GM12875 (cell line): ENCODE measurements at regions not wholly inside any gene's neighbourhood (a gene's known extent, or its start where the extent isn't known, plus 50 kb on each side); places are given as distances from the start of the nearest gene placed in this dataset.

Experiments
- H3K4me3 ChIP-seq: one replicate; pipeline ENCODE4 v1.5.1; 2011; ENCODE audit warnings: low read depth, low read length, control low read depth
- TF ChIP-seq, protein P1 (sequence below): IDR thresholded peaks from 2 replicates; pipeline ENCODE4 v1.5.1; 2011; ENCODE audit warnings: low read depth, mild to moderate bottlenecking, control low read depth, inconsistent platforms, low read length, moderate library complexity, borderline replicate concordance; ENCODE audit not compliant: insufficient read depth

GRCh38 chr16:35198223-35199199 is 1739.1 kb downstream of the TP53TG3F start:
- no peak overlapping the region for H3K4me3 ChIP-seq

GRCh38 chr16:35200662-35201061 is 1741.2 kb downstream of the TP53TG3F start:
- no peak overlapping the region for H3K4me3 ChIP-seq
- TF ChIP-seq, protein P1, sequence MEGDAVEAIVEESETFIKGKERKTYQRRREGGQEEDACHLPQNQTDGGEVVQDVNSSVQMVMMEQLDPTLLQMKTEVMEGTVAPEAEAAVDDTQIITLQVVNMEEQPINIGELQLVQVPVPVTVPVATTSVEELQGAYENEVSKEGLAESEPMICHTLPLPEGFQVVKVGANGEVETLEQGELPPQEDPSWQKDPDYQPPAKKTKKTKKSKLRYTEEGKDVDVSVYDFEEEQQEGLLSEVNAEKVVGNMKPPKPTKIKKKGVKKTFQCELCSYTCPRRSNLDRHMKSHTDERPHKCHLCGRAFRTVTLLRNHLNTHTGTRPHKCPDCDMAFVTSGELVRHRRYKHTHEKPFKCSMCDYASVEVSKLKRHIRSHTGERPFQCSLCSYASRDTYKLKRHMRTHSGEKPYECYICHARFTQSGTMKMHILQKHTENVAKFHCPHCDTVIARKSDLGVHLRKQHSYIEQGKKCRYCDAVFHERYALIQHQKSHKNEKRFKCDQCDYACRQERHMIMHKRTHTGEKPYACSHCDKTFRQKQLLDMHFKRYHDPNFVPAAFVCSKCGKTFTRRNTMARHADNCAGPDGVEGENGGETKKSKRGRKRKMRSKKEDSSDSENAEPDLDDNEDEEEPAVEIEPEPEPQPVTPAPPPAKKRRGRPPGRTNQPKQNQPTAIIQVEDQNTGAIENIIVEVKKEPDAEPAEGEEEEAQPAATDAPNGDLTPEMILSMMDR, result no peak

More at GRCh38 chr16:35198223-35199199, 1739.1 kb downstream of the TP53TG3F start:
- TF ChIP-seq, protein P1, result no peak

GRCh38 chr16:35201151-35201550 is 1741.7 kb downstream of the TP53TG3F start:
- H3K4me3 ChIP-seq, result no peak overlapping the region
- TF ChIP-seq, protein P1, result no peak

GRCh38 chr16:35203636-35204035 is 1744.2 kb downstream of the TP53TG3F start:
- no peak overlapping the region for H3K4me3 ChIP-seq
- TF ChIP-seq, protein P1, result no peak

GRCh38 chr16:35207059-35207999 is 1747.9 kb downstream of the TP53TG3F start:
- no peak overlapping the region for H3K4me3 ChIP-seq
- TF ChIP-seq, protein P1, result no peak

DNA sequence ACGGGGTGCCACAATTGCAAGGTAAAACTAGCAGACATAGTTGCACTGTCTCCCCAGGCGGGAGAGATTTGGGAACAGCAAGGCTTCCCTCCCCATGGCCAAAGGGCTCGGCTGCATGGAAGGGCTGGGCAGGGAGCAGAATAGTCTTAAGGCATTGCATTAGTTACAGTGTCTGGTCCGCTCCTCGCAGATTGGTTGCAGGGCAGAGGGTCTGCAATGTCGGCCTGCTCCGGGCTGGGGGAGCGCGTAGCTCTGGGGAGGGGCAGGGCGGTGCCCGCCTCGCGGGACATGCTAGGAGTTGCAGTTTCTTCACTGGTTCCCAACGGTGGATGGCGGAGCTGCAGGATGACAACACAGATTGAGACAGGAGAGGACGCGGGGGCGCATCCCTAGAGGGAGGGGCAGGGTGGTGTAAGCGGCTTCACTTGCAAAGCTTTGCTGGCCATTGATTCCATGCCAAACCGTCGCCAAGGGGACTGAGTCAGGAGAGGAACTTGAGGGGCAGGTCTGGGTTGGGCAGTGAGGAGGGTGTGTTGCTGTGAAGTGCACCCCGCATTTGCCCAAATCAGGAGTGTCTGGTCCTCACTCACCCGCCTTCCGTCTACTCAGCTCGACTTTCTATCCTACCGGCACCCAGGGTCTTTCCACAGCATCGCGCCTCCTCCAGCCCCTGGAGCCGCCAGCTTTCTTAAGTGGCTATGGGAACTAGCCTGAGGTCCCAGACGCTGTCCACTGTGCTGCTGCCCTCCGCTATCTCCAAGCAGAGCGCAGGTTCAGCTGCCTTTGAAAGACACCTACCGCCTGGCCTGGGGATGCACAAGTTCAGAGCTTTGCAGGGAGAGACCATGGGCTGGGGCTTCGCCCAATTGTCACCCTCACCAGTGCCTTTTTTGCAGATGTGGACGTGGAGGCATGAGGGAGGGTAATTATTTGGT is 1748.9 kb downstream of the TP53TG3F start:
- TF ChIP-seq, protein P1, result no peak
- H3K4me3 ChIP-seq, result no peak overlapping the region
